Neural progenitor cell (in vitro differentiated cells): ENCODE measurements at regions not wholly inside any gene's neighbourhood (a gene's known extent, or its start where the extent isn't known, plus 50 kb on each side); places are given as distances from the start of the nearest gene placed in this dataset.
"Not testable (repeated sequence)": the region's sequence is repeated elsewhere in the genome, so short reads cannot be mapped to it uniquely, and the experiment has no call there.

ENCODE experiments used
- DNase-seq: peaks from one replicate; pipeline ENCODE4 v3.0.0-alpha.2; 2016; ENCODE audit warnings: low spot score
- H2AFZ ChIP-seq: fragments of 200-600 bp; sonication (generic); replicated peaks from 2 replicates; pipeline ENCODE4 v1.6.1; 2016; ENCODE audit warnings: antibody characterized with exemption
- H3F3A ChIP-seq: fragments of 200-600 bp; sonication (generic); 2 replicates; pipeline ENCODE4 v1.6.1; 2016; ENCODE audit warnings: antibody characterized with exemption, low read depth
- H3K27ac ChIP-seq: fragments of 200-600 bp; sonication (generic); 2 replicates; pipeline ENCODE4 v1.5.1; 2016; ENCODE audit warnings: mild to moderate bottlenecking
- H3K27me3 ChIP-seq: fragments of 200-600 bp; sonication (generic); 2 replicates; pipeline ENCODE4 v1.6.1; 2016; ENCODE audit warnings: mild to moderate bottlenecking, moderate library complexity
- H3K36me3 ChIP-seq: fragments of 200-600 bp; sonication (generic); 2 replicates; pipeline ENCODE4 v1.5.1; 2016
- H3K4me1 ChIP-seq: fragments of 200-600 bp; sonication (generic); 2 replicates; pipeline ENCODE4 v1.6.1; 2016; ENCODE audit warnings: mixed run types
- H3K4me2 ChIP-seq: fragments of 200-600 bp; sonication (generic); 2 replicates; pipeline ENCODE4 v1.6.1; 2016
- H3K4me3 ChIP-seq: fragments of 200-600 bp; sonication (generic); 2 replicates; pipeline ENCODE4 v1.5.1; 2016
- H3K79me2 ChIP-seq: fragments of 200-600 bp; sonication (generic); 2 replicates; pipeline ENCODE4 v1.6.1; 2016; ENCODE audit warnings: low read depth
- H3K9ac ChIP-seq: fragments of 200-600 bp; sonication (generic); 2 replicates; pipeline ENCODE4 v1.6.1; 2016
- H3K9me3 ChIP-seq: fragments of 200-600 bp; sonication (generic); 2 replicates; pipeline ENCODE4 v1.5.1; 2016; ENCODE audit warnings: low read depth
- H4K20me1 ChIP-seq: fragments of 200-600 bp; sonication (generic); 2 replicates; pipeline ENCODE4 v1.6.1; 2016; ENCODE audit warnings: low read depth
- H3K27ac Mint-ChIP-seq: 3 replicates; pipeline ENCODE4 v1.8.0; 2021; ENCODE audit warnings: mixed read lengths
- H3K27me3 Mint-ChIP-seq: 2 replicates; pipeline ENCODE4 v1.8.0; 2022; ENCODE audit warnings: low read depth, mild to moderate bottlenecking, inconsistent platforms, moderate library complexity, mixed read lengths; ENCODE audit not compliant: insufficient read depth
- H3K36me3 Mint-ChIP-seq: 3 replicates; pipeline ENCODE4 v1.8.0; 2021; ENCODE audit warnings: mixed read lengths
- H3K4me1 Mint-ChIP-seq: 3 replicates; pipeline ENCODE4 v1.8.0; 2021; ENCODE audit warnings: mixed read lengths
- H3K4me3 Mint-ChIP-seq: 3 replicates; pipeline ENCODE4 v1.8.0; 2021; ENCODE audit warnings: mild to moderate bottlenecking, moderate library complexity, mixed read lengths
- H3K9me3 Mint-ChIP-seq: 3 replicates; pipeline ENCODE4 v1.8.0; 2020; ENCODE audit warnings: mixed read lengths
- EZH2 ChIP-seq: fragments of 200-600 bp; sonication (generic); IDR thresholded peaks from 2 replicates; pipeline ENCODE4 v1.6.1; 2017; ENCODE audit warnings: antibody characterized with exemption, mild to moderate bottlenecking, moderate library complexity
- EZH2phosphoT487 ChIP-seq: fragments of 200-600 bp; sonication (generic); IDR thresholded peaks from 2 replicates; pipeline ENCODE4 v1.6.1; 2017; ENCODE audit warnings: antibody characterized with exemption
- TF ChIP-seq, protein P1 (sequence below): fragments of 200-600 bp; sonication (generic); IDR thresholded peaks from 2 replicates; pipeline ENCODE4 v1.5.1; 2017; ENCODE audit warnings: antibody characterized with exemption, mild to moderate bottlenecking

DNA sequence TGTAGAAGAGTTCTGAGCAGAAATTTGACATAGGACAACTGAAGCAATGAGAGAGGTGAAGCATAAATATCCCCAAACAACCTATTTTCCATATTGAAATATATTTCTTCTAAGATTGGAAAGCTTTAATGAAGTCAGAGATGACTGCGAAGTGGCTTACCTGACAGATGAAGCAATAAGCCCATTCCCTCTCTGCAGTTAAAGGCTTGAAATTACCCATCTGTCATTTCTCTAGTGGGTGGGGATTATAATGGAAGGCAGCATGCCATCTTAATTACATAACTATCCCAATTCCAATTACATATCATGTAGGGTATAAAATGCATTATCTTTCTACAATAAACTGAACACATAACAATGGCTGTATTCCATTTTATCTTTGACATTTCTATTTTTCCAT lies 1070.5 kb downstream of the SI start:
- H3K4me1 ChIP-seq: no peaks in the 10 kb centered on the region
- no peaks in the 10 kb centered on the region for H3F3A ChIP-seq
- H4K20me1 ChIP-seq: no peaks in the 10 kb centered on the region
- Mint-ChIP-seq H3K27me3 (peaks cover 2% of the 10 kb centered on the region), H3K4me1 (no peaks in the 10 kb centered on the region), H3K9me3 (peaks cover 4% of the 10 kb centered on the region), H3K36me3 (no peaks in the 10 kb centered on the region), H3K27ac (no peak overlapping the region), H3K4me3 (no peak overlapping the region)
- H3K27ac ChIP-seq: no peak overlapping the region
- H3K9me3 ChIP-seq: no peaks in the 10 kb centered on the region
- H2AFZ ChIP-seq: no peak overlapping the region
- H3K9ac ChIP-seq: no peak overlapping the region
- DNase-seq: no peak
- TF ChIP-seq EZH2phosphoT487 (no peak), EZH2 (no peak)
- TF ChIP-seq, protein P1, sequence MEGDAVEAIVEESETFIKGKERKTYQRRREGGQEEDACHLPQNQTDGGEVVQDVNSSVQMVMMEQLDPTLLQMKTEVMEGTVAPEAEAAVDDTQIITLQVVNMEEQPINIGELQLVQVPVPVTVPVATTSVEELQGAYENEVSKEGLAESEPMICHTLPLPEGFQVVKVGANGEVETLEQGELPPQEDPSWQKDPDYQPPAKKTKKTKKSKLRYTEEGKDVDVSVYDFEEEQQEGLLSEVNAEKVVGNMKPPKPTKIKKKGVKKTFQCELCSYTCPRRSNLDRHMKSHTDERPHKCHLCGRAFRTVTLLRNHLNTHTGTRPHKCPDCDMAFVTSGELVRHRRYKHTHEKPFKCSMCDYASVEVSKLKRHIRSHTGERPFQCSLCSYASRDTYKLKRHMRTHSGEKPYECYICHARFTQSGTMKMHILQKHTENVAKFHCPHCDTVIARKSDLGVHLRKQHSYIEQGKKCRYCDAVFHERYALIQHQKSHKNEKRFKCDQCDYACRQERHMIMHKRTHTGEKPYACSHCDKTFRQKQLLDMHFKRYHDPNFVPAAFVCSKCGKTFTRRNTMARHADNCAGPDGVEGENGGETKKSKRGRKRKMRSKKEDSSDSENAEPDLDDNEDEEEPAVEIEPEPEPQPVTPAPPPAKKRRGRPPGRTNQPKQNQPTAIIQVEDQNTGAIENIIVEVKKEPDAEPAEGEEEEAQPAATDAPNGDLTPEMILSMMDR: no peak
- no peaks in the 10 kb centered on the region for H3K27me3 ChIP-seq
- H3K36me3 ChIP-seq: no peaks in the 10 kb centered on the region
- H3K79me2 ChIP-seq: no peaks in the 10 kb centered on the region
- H3K4me3 ChIP-seq: no peak overlapping the region
- H3K4me2 ChIP-seq: no peak overlapping the region

DNA sequence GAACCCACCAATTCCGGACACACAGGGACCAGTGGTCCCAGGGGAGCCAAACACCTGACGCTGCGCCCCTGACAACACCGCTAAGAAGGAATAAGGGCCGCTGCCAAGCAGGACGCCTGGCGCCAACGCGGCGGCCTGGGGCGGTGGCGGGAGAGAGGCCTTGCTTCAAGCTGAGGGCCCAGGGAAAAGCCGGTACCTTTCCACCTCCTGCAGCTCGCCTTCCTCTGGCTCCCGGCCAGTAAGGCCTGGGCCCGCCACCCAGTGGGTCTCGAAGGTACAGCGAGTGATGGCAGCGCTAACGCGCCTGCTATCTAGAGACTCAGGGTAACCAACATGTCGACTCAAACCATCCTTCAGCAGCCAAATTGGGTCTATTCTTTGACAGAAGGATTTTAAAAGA lies 1074.1 kb downstream of the SI start:
- DNase-seq: peak; percentile 50
- H3K9me3 Mint-ChIP-seq: peaks cover 7% of the 10 kb centered on the region
- peak overlapping the region; percentile 57 for H2AFZ ChIP-seq

DNA sequence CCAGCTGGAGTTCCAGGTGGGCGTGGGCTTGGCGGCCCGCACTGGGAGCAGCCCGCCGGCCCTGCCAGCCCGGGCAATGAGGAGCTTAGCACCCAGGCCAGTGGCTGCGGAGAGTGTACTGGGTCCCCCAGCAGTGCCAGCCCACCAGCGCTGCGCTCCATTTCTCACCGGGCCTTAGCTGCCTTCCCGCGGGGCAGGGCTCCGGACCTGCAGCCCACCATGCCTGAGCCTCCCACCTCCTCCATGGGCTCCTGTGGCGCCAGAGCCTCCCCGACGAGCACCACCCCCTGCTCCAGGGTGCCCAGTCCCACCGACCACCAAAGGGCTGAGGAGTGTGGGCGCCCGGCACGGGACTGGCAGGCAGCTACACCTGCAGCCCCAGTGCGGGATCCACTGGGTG lies 1075.3 kb downstream of the SI start:
- H3K36me3 ChIP-seq, DNase-seq, H3K4me1 Mint-ChIP-seq, H3K9ac ChIP-seq, H3K36me3 Mint-ChIP-seq, H4K20me1 ChIP-seq, H3K79me2 ChIP-seq, H3K27me3 ChIP-seq, H3F3A ChIP-seq, H3K27me3 Mint-ChIP-seq, H3K4me2 ChIP-seq, H2AFZ ChIP-seq, H3K4me3 ChIP-seq, H3K27ac Mint-ChIP-seq, H3K9me3 Mint-ChIP-seq, H3K4me3 Mint-ChIP-seq, H3K27ac ChIP-seq, H3K4me1 ChIP-seq, H3K9me3 ChIP-seq: not testable (repeated sequence)

More for the DNA sequence above, 1074.1 kb downstream of the SI start:
- no peaks in the 10 kb centered on the region for H3K27me3 ChIP-seq
- H3F3A ChIP-seq: no peaks in the 10 kb centered on the region
- H3K9me3 ChIP-seq: no peaks in the 10 kb centered on the region
- no peaks in the 10 kb centered on the region for H3K36me3 ChIP-seq
- peaks cover 2% of the 10 kb centered on the region for H3K27me3 Mint-ChIP-seq
- no peak overlapping the region for H3K9ac ChIP-seq
- H4K20me1 ChIP-seq: no peaks in the 10 kb centered on the region
- H3K4me2 ChIP-seq: no peak overlapping the region
- no peak overlapping the region for H3K4me3 Mint-ChIP-seq
- H3K4me1 ChIP-seq: no peaks in the 10 kb centered on the region
- H3K27ac Mint-ChIP-seq: no peak overlapping the region
- TF ChIP-seq, protein P1: peak; percentile 23
- TF ChIP-seq EZH2phosphoT487: no peak
- no peaks in the 10 kb centered on the region for H3K79me2 ChIP-seq
- H3K4me3 ChIP-seq: no peak overlapping the region
- no peak overlapping the region for H3K27ac ChIP-seq
- no peaks in the 10 kb centered on the region for H3K36me3 Mint-ChIP-seq
- H3K4me1 Mint-ChIP-seq: no peaks in the 10 kb centered on the region

DNA sequence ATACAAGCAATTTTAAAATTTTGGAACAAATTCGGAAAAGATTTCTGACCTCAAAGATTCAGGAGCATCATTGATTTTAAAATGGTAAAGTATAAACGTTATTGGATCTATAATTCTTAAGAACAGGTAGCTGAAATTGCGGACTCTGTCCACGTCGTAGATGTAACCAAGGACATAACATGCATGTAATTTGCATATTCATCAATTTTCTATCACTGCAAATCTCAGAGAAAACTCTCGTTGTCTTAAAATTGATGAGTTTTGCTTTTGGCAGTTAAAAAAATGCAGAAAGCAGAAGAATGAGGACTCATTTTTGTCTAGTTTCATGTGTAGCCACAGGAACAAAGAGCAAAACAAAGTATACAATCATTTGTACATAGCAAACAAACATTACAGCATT lies 1094.4 kb downstream of the SI start:
- H3K4me2 ChIP-seq: no peak overlapping the region
- Mint-ChIP-seq H3K4me3 (no peak overlapping the region), H3K27ac (no peak overlapping the region), H3K4me1 (peaks cover 6% of the 10 kb centered on the region), H3K9me3 (no peaks in the 10 kb centered on the region), H3K27me3 (no peaks in the 10 kb centered on the region), H3K36me3 (no peaks in the 10 kb centered on the region)
- H3K27ac ChIP-seq: no peak overlapping the region
- H3K36me3 ChIP-seq: no peaks in the 10 kb centered on the region
- H2AFZ ChIP-seq: no peak overlapping the region
- H3K9me3 ChIP-seq: no peaks in the 10 kb centered on the region
- peaks cover 7% of the 10 kb centered on the region for H3K4me1 ChIP-seq
- H3K4me3 ChIP-seq: no peak overlapping the region
- H3K79me2 ChIP-seq: no peaks in the 10 kb centered on the region
- no peaks in the 10 kb centered on the region for H3K27me3 ChIP-seq
- no peaks in the 10 kb centered on the region for H4K20me1 ChIP-seq
- no peak overlapping the region for H3K9ac ChIP-seq
- DNase-seq: no peak
- no peak for TF ChIP-seq EZH2
- no peak for TF ChIP-seq EZH2phosphoT487
- TF ChIP-seq, protein P1: no peak
- H3F3A ChIP-seq: no peaks in the 10 kb centered on the region
